ENCODE measurements at regions not wholly inside any gene's neighbourhood (a gene's known extent, or its start where the extent isn't known, plus 50 kb on each side); places are given as distances from the start of the nearest gene placed in this dataset.

- no peak for TF ChIP-seq FOXP2 (optimal IDR thresholded peaks at IDR 0.05; ENCODE audit: borderline replicate concordance, extremely low read depth, extremely low read length, insufficient read depth)
- TF ChIP-seq POLR2AphosphoS5 (IDR thresholded peaks at IDR 0.05; ENCODE audit: low read depth, low read length), result no peak
These were observed 188.2 kb upstream of the CIBAR2 start for GRCh38 chr16:85300406-85300968.
